ENCODE measurements at regions not wholly inside any gene's neighbourhood (a gene's known extent, or its start where the extent isn't known, plus 50 kb on each side); places are given as distances from the start of the nearest gene placed in this dataset.

DNA sequence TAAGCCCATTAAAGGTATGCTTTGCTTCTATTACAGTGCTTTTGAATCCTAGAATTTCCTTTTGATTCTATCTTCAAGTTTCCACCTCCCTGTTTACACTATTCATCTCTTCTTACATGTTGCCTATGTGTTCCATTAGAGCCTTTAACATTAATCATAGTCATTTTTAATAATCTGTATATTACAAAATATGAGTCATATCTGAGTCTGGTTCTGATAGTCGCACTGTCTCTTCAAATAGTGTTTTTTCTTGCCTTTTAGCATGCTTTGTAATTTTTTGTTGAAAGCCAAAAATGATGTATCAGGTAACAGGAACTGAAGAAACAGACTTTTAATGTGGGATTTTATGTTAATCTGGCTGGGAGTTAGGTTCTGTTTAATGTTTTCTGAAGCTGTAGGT lies 68.4 kb downstream of the DNAAF9 start:
- no peaks in the 10 kb centered on the region for H3K27me3 ChIP-seq
- 59 to 91% (median 75%) methylated on average over 1 of the region's 1 CpG for WGBS, 4 donors
- no peak overlapping the region for H3K4me3 ChIP-seq
- H3K36me3 ChIP-seq (replicated peaks in 1 of 2) = peaks cover 0 to 24% of the 10 kb centered on the region in 2 donors
- DNase-seq = no peak
- H3K4me1 ChIP-seq (replicated peaks in 1 of 2) = peaks cover 13 to 24% of the 10 kb centered on the region in 2 donors
- intact Hi-C loops (cut with DNase I) = no loop called here
- TF ChIP-seq CTCF (IDR thresholded peaks at IDR 0.05) (no peak), POLR2A (IDR thresholded peaks at IDR 0.05) (no peak)
- H3K27ac ChIP-seq = peak overlapping the region in 2 of 5 donors; percentile 8 to 29
- H3K9me3 ChIP-seq (replicated peaks in 1 of 3) = no peaks in the 10 kb centered on the region

DNA sequence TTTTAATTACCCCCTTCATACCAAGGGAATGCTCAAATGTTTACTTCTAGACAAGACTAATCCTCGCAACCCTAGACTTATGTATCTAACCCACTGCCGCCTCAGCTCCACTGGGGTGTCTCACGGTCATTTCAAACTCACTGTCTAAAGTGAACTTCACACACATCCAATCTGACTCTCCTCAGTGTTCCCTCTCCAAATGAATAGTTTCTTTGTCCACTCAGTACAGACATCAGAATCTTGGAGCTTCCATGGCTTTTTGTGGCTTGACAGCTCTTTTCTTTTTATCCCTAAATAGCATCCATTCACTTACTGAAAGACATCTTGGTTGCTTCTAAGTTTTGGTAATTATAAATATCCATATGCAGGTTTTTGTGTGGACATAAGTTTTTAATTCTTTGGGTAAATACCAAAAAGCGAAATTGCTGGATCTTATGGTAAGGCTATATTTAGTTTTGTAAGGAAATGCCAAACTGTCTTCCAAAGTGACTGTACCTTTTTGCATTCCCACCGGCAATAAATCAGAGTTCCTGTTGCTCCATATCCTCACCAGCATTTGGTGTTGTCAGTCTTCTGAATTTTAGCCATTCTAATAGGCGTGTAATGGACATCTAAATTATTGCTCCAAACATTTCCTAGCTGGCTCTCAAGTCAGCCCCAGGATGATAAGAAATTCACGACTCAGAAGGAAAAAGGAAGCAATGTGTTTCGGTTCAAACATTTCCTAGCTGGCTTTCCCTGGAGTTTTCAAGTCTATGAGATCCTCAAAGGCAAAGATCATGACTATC lies 73.1 kb downstream of the DNAAF9 start:
- 88 to 94% (median 90%) methylated on average over 8 of the region's 8 CpGs for WGBS, 4 donors
- DNase-seq = no peak
- H3K36me3 ChIP-seq (replicated peaks in 1 of 2) = peaks cover 0 to 50% of the 10 kb centered on the region in 2 donors
- intact Hi-C loops (cut with DNase I) = no loop called here
- no peaks in the 10 kb centered on the region for H3K9me3 ChIP-seq (replicated peaks in 1 of 3)
- H3K4me3 ChIP-seq = no peak overlapping the region
- H3K27me3 ChIP-seq = no peaks in the 10 kb centered on the region
- peaks cover 0 to 4% of the 10 kb centered on the region in 2 donors for H3K4me1 ChIP-seq (replicated peaks in 1 of 2)
- no peak overlapping the region for H3K27ac ChIP-seq
- TF ChIP-seq CTCF (IDR thresholded peaks at IDR 0.05) (no peak), POLR2A (IDR thresholded peaks at IDR 0.05) (no peak)

GRCh38 chr20:3330046-3330741 lies 77.3 kb downstream of the DNAAF9 start:
- Histone ChIP-seq H3K9me3 (replicated peaks in 1 of 3) (no peaks in the 10 kb centered on the region), H3K4me3 (no peak overlapping the region), H3K27me3 (no peaks in the 10 kb centered on the region), H3K27ac (no peak overlapping the region), H3K4me1 (replicated peaks in 1 of 2) (no peaks in the 10 kb centered on the region), H3K36me3 (replicated peaks in 1 of 2) (peaks cover 0 to 50% of the 10 kb centered on the region in 2 donors)
- TF ChIP-seq POLR2A (IDR thresholded peaks at IDR 0.05) (no peak), CTCF (IDR thresholded peaks at IDR 0.05) (peak in 1 of 6 experiments; percentile 2)
- no peak for DNase-seq
- intact Hi-C loops (cut with DNase I) = no loop called here
- WGBS, 4 donors = 86 to 91% (median 87%) methylated on average over 4 of the region's 4 CpGs

GRCh38 chr20:3328501-3328900 lies 79.0 kb downstream of the DNAAF9 start:
- no peak for TF ChIP-seq CTCF (IDR thresholded peaks at IDR 0.05)
- no peak for TF ChIP-seq POLR2A (IDR thresholded peaks at IDR 0.05)
- intact Hi-C loops (cut with DNase I) = no loop called here

More at GRCh38 chr20:3328501-3328900, 79.0 kb downstream of the DNAAF9 start:
- H3K27ac ChIP-seq = no peak overlapping the region
- DNase-seq = no peak
- no peak overlapping the region for H3K4me3 ChIP-seq
- H3K27me3 ChIP-seq = no peaks in the 10 kb centered on the region
- no peaks in the 10 kb centered on the region for H3K4me1 ChIP-seq (replicated peaks in 1 of 2)
- H3K36me3 ChIP-seq (replicated peaks in 1 of 2) = peaks cover 0 to 58% of the 10 kb centered on the region in 2 donors
- no peaks in the 10 kb centered on the region for H3K9me3 ChIP-seq (replicated peaks in 1 of 3)
- WGBS, 4 donors = 87 to 93% (median 88%) methylated on average over 4 of the region's 4 CpGs

Measured in adrenal gland (tissue), 9 donors.